H9 (cell line): ENCODE measurements at regions not wholly inside any gene's neighbourhood (a gene's known extent, or its start where the extent isn't known, plus 50 kb on each side); places are given as distances from the start of the nearest gene placed in this dataset.

Experiments
- DNase-seq: peaks from one replicate; pipeline ENCODE4 v3.0.0-alpha.2; 2017
- H2AFZ ChIP-seq: one replicate; pipeline ENCODE4 v1.6.1; 2013; ENCODE audit warnings: mild to moderate bottlenecking, low read length, control low read depth, moderate library complexity
- H2AK5ac ChIP-seq: 2 replicates; pipeline ENCODE4 v1.6.1; 2013; ENCODE audit warnings: low read length, control low read depth, mixed read lengths; ENCODE audit not compliant: insufficient read length
- H2BK120ac ChIP-seq: one replicate; pipeline ENCODE4 v1.6.1; 2013; ENCODE audit warnings: low read depth, mild to moderate bottlenecking, low read length, control low read depth, inconsistent platforms; ENCODE audit not compliant: poor library complexity, severe bottlenecking
- H2BK12ac ChIP-seq: 2 replicates; pipeline ENCODE4 v1.6.1; 2013; ENCODE audit warnings: low read length, control low read depth, mixed read lengths, low read depth; ENCODE audit not compliant: insufficient read length
- H2BK15ac ChIP-seq: 2 replicates; pipeline ENCODE4 v1.6.1; 2013; ENCODE audit warnings: low read depth, low read length, control low read depth
- H2BK20ac ChIP-seq: one replicate; pipeline ENCODE4 v1.6.1; 2013; ENCODE audit warnings: low read depth, mild to moderate bottlenecking, low read length, control low read depth, inconsistent platforms; ENCODE audit not compliant: poor library complexity, severe bottlenecking
- H2BK5ac ChIP-seq: 2 replicates; pipeline ENCODE4 v1.6.1; 2013; ENCODE audit warnings: low read length, control low read depth, mixed read lengths; ENCODE audit not compliant: insufficient read length
- H3K14ac ChIP-seq: 2 replicates; pipeline ENCODE4 v1.6.1; 2013; ENCODE audit warnings: low read length, control low read depth; ENCODE audit not compliant: insufficient read depth
- H3K18ac ChIP-seq: 2 replicates; pipeline ENCODE4 v1.6.1; 2013; ENCODE audit warnings: low read depth, mild to moderate bottlenecking, mixed read lengths, low read length, control low read depth; ENCODE audit not compliant: insufficient read length
- H3K23ac ChIP-seq: 2 replicates; pipeline ENCODE4 v1.6.1; 2013; ENCODE audit warnings: low read length, control low read depth, mixed read lengths, low read depth; ENCODE audit not compliant: insufficient read length
- H3K23me2 ChIP-seq: 2 replicates; pipeline ENCODE4 v1.6.1; 2013; ENCODE audit warnings: low read depth, mild to moderate bottlenecking, mixed read lengths, low read length, control low read depth; ENCODE audit not compliant: insufficient read length, poor library complexity, severe bottlenecking
- H3K27ac ChIP-seq: 2 replicates; pipeline ENCODE4 v1.5.1; 2013; ENCODE audit warnings: low read length, control low read depth, mixed read lengths, low read depth; ENCODE audit not compliant: insufficient read length
- H3K27me3 ChIP-seq: 2 replicates; pipeline ENCODE4 v1.6.1; 2013; ENCODE audit warnings: low read length, control low read depth, inconsistent platforms; ENCODE audit not compliant: insufficient read depth
- H3K4ac ChIP-seq: 2 replicates; pipeline ENCODE4 v1.6.1; 2013; ENCODE audit warnings: low read depth, mild to moderate bottlenecking, control low read depth, inconsistent platforms, low read length, moderate library complexity
- H3K4me1 ChIP-seq: 2 replicates; pipeline ENCODE4 v1.6.1; 2013; ENCODE audit warnings: low read length, control low read depth, inconsistent platforms; ENCODE audit not compliant: insufficient read depth
- H3K4me2 ChIP-seq: 2 replicates; pipeline ENCODE4 v1.6.1; 2013; ENCODE audit warnings: low read length, control low read depth, mixed read lengths; ENCODE audit not compliant: insufficient read length, insufficient read depth
- H3K56ac ChIP-seq: 2 replicates; pipeline ENCODE4 v1.6.1; 2013; ENCODE audit warnings: low read depth, mild to moderate bottlenecking, mixed read lengths, low read length, control low read depth; ENCODE audit not compliant: insufficient read length
- H3K79me1 ChIP-seq: 2 replicates; pipeline ENCODE4 v1.6.1; 2013; ENCODE audit warnings: low read depth, mild to moderate bottlenecking, moderate library complexity, low read length, control low read depth, inconsistent platforms; ENCODE audit not compliant: insufficient read depth, poor library complexity, severe bottlenecking
- H3K79me2 ChIP-seq: 2 replicates; pipeline ENCODE4 v1.6.1; 2013; ENCODE audit warnings: low read length, control low read depth, inconsistent platforms; ENCODE audit not compliant: insufficient read depth
- H3K9ac ChIP-seq: 2 replicates; pipeline ENCODE4 v1.6.1; 2013; ENCODE audit warnings: low read length, control low read depth, mixed read lengths; ENCODE audit not compliant: insufficient read length; ENCODE audit errors: extremely low read depth
- H3K9me3 ChIP-seq: one replicate; pipeline ENCODE4 v1.6.1; 2013; ENCODE audit warnings: low read depth, low read length, inconsistent platforms; ENCODE audit not compliant: control insufficient read depth
- H3T11ph ChIP-seq: one replicate; pipeline ENCODE4 v1.6.1; 2013; ENCODE audit warnings: mild to moderate bottlenecking, low read length, control low read depth, inconsistent platforms
- H4K20me1 ChIP-seq: one replicate; pipeline ENCODE4 v1.6.1; 2013; ENCODE audit not compliant: control insufficient read depth, insufficient read length, insufficient read depth
- H4K5ac ChIP-seq: 2 replicates; pipeline ENCODE4 v1.6.1; 2013; ENCODE audit warnings: low read depth, mild to moderate bottlenecking, mixed read lengths, low read length, control low read depth; ENCODE audit not compliant: insufficient read length
- H4K8ac ChIP-seq: replicated peaks from 2 replicates; pipeline ENCODE4 v1.6.1; 2013; ENCODE audit warnings: low read length, control low read depth, mixed read lengths, low read depth; ENCODE audit not compliant: insufficient read length
- H4K91ac ChIP-seq: 2 replicates; pipeline ENCODE4 v1.6.1; 2013; ENCODE audit warnings: low read depth, mild to moderate bottlenecking, moderate library complexity, mixed read lengths, low read length, control low read depth; ENCODE audit not compliant: insufficient read length
- H3K27ac Mint-ChIP-seq, 3 experiments: 2 replicates in 2 of 3; 3 replicates in 1 of 3; pipeline ENCODE4 v1.8.0; 2020 to 2021; ENCODE audit warnings: mixed read lengths in 3 of 3, mild to moderate bottlenecking in 1 of 3, moderate library complexity in 1 of 3
- H3K27me3 Mint-ChIP-seq: 2 replicates; pipeline ENCODE4 v1.8.0; 2021; ENCODE audit warnings: low read depth, mild to moderate bottlenecking, moderate library complexity, mixed read lengths
- H3K36me3 Mint-ChIP-seq, 3 experiments: 2 replicates in 2 of 3; 3 replicates in 1 of 3; pipeline ENCODE4 v1.8.0; 2020 to 2021; ENCODE audit warnings: low read depth in 3 of 3, mixed read lengths in 3 of 3; ENCODE audit not compliant: insufficient read depth in 1 of 3
- H3K4me1 Mint-ChIP-seq, 2 experiments: 2 replicates each; pipeline ENCODE4 v1.8.0; 2020; ENCODE audit warnings: mixed read lengths in 2 of 2
- H3K4me3 Mint-ChIP-seq, 2 experiments: 2 replicates in 1 of 2; 3 replicates in 1 of 2; pipeline ENCODE4 v1.8.0; 2020 to 2021; ENCODE audit warnings: mild to moderate bottlenecking in 2 of 2, mixed read lengths in 2 of 2, moderate library complexity in 1 of 2
- H3K9me3 Mint-ChIP-seq, 2 experiments: 2 replicates in 1 of 2; 3 replicates in 1 of 2; pipeline ENCODE4 v1.8.0; 2020; ENCODE audit warnings: mild to moderate bottlenecking in 2 of 2, mixed read lengths in 2 of 2, moderate library complexity in 1 of 2
- CTCF ChIP-seq: fragments of 200-600 bp; sonication (generic); conservative IDR thresholded peaks from 3 replicates; pipeline ENCODE4 v1.8.0; 2021; ENCODE audit warnings: antibody characterized with exemption, mild to moderate bottlenecking
- WGBS: extraction: QIAGEN DNeasy Blood & Tissue Kit; methylation state at CpG from one replicate; pipeline ENCODE4 v1.1.7; 2013; ENCODE audit warnings: missing lambda C conversion rate, low lambda C conversion rate, mixed read lengths; ENCODE audit not compliant: insufficient read length; ENCODE audit errors: extremely low coverage; 5-methylcytosine and 5-hydroxymethylcytosine counted together

- H3K4me2 ChIP-seq: no peak overlapping the region
- H4K91ac ChIP-seq: no peak overlapping the region
- H4K20me1 ChIP-seq: no peaks in the 10 kb centered on the region
- no peak overlapping the region for H2BK12ac ChIP-seq
- no peak overlapping the region for H2AFZ ChIP-seq
- no peaks in the 10 kb centered on the region for H3K79me1 ChIP-seq
- no peak overlapping the region for H2BK5ac ChIP-seq
- H4K5ac ChIP-seq: no peak overlapping the region
- no peak overlapping the region for H3K27ac ChIP-seq
- TF ChIP-seq CTCF: no peak
- Mint-ChIP-seq H3K4me1 (peaks cover 9 to 11% of the 10 kb centered on the region in 2 experiments), H3K27me3 (no peaks in the 10 kb centered on the region), H3K4me3 (no peak overlapping the region), H3K9me3 (no peaks in the 10 kb centered on the region; a peak in 1 of 5 replicates), H3K36me3 (no peaks in the 10 kb centered on the region; a peak in 1 of 7 replicates), H3K27ac (no peak overlapping the region; a peak in 1 of 7 replicates)
- H3K23me2 ChIP-seq: no peaks in the 10 kb centered on the region
- no peak overlapping the region for H3K23ac ChIP-seq
- DNase-seq: no peak
- no peaks in the 10 kb centered on the region for H3K4me1 ChIP-seq
- H3K18ac ChIP-seq: no peak overlapping the region
- WGBS: no CpG with 5 or more reads among the region's 1 CpG
- H3K4ac ChIP-seq: no peak overlapping the region
- H2AK5ac ChIP-seq: no peak overlapping the region
- no peak overlapping the region for H2BK120ac ChIP-seq
- H4K8ac ChIP-seq: no peak overlapping the region
- H3K56ac ChIP-seq: no peak overlapping the region
- no peak overlapping the region for H3K9ac ChIP-seq
- no peak overlapping the region for H2BK20ac ChIP-seq
- no peak overlapping the region for H3T11ph ChIP-seq
- no peaks in the 10 kb centered on the region for H3K9me3 ChIP-seq
- H2BK15ac ChIP-seq: no peak overlapping the region
- H3K14ac ChIP-seq: no peak overlapping the region
- H3K79me2 ChIP-seq: no peaks in the 10 kb centered on the region
- H3K27me3 ChIP-seq: no peaks in the 10 kb centered on the region
Measured at GRCh38 chr4:128342762-128343161, 55.1 kb upstream of the PGRMC2 start.
